Natural killer cell (primary cell): ENCODE measurements at regions not wholly inside any gene's neighbourhood (a gene's known extent, or its start where the extent isn't known, plus 50 kb on each side); places are given as distances from the start of the nearest gene placed in this dataset.

Experiments used
- ATAC-seq, 3 donors: fragments of 150-1000 bp in 2 of 3; fragments of 200-7000 bp in 1 of 3; cut with Tn5 transposase; 1 replicate in 1 of 3; 2 replicates in 2 of 3; pipeline ENCODE4 v1.10.0; 2021; ENCODE audit warnings: mild to moderate bottlenecking in 2 of 3, moderate library complexity in 2 of 3
- DNase-seq, 2 donors: peaks; one replicate each; pipeline versions ENCODE4 v3.0.0 to v3.0.0-alpha.2; 2013 to 2021; ENCODE audit warnings: mixed read lengths in 1 of 2
- H3K27ac ChIP-seq: one replicate; pipeline ENCODE4 v1.5.1; 2013; ENCODE audit warnings: mild to moderate bottlenecking, low read length
- H3K27me3 ChIP-seq: one replicate; pipeline ENCODE4 v1.6.1; 2013; ENCODE audit warnings: low read length; ENCODE audit not compliant: control insufficient read depth, insufficient read depth
- H3K36me3 ChIP-seq: one replicate; pipeline ENCODE4 v1.6.1; 2013; ENCODE audit warnings: low read length; ENCODE audit not compliant: control insufficient read depth, insufficient read depth
- H3K4me1 ChIP-seq: one replicate; pipeline ENCODE4 v1.6.1; 2013; ENCODE audit warnings: low read length; ENCODE audit not compliant: control insufficient read depth, insufficient read depth
- H3K4me3 ChIP-seq: one replicate; pipeline ENCODE4 v1.5.1; 2013; ENCODE audit warnings: low read length
- H3K9me3 ChIP-seq: one replicate; pipeline ENCODE4 v1.6.1; 2013; ENCODE audit warnings: low read length; ENCODE audit not compliant: control insufficient read depth, insufficient read depth
- H3K27ac Mint-ChIP-seq, 2 donors: one replicate each; pipeline ENCODE4 v1.8.0; 2022; ENCODE audit warnings: mild to moderate bottlenecking in 2 of 2, mixed read lengths in 2 of 2, moderate library complexity in 1 of 2
- H3K27me3 Mint-ChIP-seq, 2 donors: one replicate each; pipeline ENCODE4 v1.8.0; 2022; ENCODE audit warnings: low read depth in 2 of 2, mixed read lengths in 2 of 2
- H3K36me3 Mint-ChIP-seq: one replicate; pipeline ENCODE4 v1.8.0; 2022; ENCODE audit warnings: mixed read lengths
- H3K4me1 Mint-ChIP-seq, 2 donors: one replicate each; pipeline ENCODE4 v1.8.0; 2022; ENCODE audit warnings: mixed read lengths in 2 of 2
- H3K4me3 Mint-ChIP-seq: one replicate; pipeline ENCODE4 v1.8.0; 2022; ENCODE audit warnings: mild to moderate bottlenecking, moderate library complexity, mixed read lengths
- H3K9me3 Mint-ChIP-seq, 2 donors: one replicate each; pipeline ENCODE4 v1.8.0; 2022; ENCODE audit warnings: mixed read lengths in 2 of 2
- CTCF ChIP-seq: fragments of 200-600 bp; IDR thresholded peaks from one replicate; pipeline ENCODE4 v1.8.0; 2022; ENCODE audit warnings: antibody characterized with exemption
- WGBS: methylation state at CpG from one replicate; pipeline ENCODE4 v1.1.7; 2013; ENCODE audit warnings: missing lambda C conversion rate; ENCODE audit not compliant: insufficient coverage; 5-methylcytosine and 5-hydroxymethylcytosine counted together
- intact Hi-C: fragments of 100-400 bp; cut with micrococcal nuclease; formaldehyde crosslinking; loops from one replicate; pipeline ENCODE4 v1.14.2; 2022

GRCh38 chr9:21574261-21574660 lies 92.1 kb upstream of the IFNE start:
- Histone ChIP-seq H3K36me3 (no peaks in the 10 kb centered on the region), H3K4me1 (no peaks in the 10 kb centered on the region), H3K9me3 (no peaks in the 10 kb centered on the region), H3K27ac (no peak overlapping the region), H3K27me3 (peaks cover 28% of the 10 kb centered on the region), H3K4me3 (no peak overlapping the region)
- H3K27me3 Mint-ChIP-seq, result peaks cover 42 to 74% of the 10 kb centered on the region in 2 donors
- no peak for ATAC-seq
- H3K4me1 Mint-ChIP-seq, result peaks cover 13 to 15% of the 10 kb centered on the region in 2 donors
- DNase-seq, result no peak
- H3K9me3 Mint-ChIP-seq, result no peaks in the 10 kb centered on the region
- H3K36me3 Mint-ChIP-seq, result peaks cover 6% of the 10 kb centered on the region
- 100% methylated on average over 1 of the region's 1 CpG for WGBS
- H3K4me3 Mint-ChIP-seq, result no peak overlapping the region
- no peak overlapping the region for H3K27ac Mint-ChIP-seq
- TF ChIP-seq CTCF, result no peak
- intact Hi-C loops, result no loop called here

DNA sequence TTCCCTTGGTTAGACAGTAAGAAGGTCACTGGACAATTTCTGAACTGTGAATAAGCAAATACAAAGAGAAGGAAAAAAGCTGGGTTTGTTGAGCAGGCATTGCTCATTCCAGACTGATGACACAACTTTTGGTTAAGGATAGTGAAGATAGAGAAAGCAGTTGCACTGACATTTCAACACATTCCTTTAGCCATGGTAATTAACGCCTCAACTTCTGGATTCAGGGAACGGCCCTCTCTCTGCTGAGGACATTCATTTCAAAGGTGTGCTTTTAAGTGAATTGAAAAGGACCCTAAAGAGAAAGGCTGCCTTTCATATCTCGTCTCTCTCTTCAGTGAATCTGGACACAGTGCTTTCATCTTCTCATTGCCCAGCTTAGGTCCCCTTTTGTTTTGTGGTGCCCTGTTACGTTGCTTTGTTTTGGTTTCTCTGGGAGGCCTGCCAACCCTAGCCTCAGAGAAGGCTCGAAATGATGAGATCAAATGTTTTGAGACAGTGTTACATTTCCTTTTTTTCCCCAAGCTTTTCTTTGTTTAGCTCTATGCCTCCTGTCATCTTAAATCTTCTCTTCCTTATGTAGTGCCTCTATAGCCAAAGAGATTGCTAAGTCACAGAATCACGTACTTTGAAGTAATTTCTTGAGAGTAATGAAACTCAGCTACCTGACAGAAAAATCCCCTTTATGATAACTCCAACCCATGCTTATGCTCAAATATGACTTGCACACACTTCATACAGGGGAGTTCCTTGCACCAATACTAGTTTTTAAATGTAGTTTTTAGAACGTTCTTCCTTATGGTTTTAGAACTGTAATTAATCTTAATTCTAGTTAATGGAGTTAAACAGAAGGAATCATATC lies 94.4 kb upstream of the IFNE start:
- 70% methylated on average over 4 of the region's 7 CpGs for WGBS
- no peaks in the 10 kb centered on the region for H3K9me3 Mint-ChIP-seq

DNA sequence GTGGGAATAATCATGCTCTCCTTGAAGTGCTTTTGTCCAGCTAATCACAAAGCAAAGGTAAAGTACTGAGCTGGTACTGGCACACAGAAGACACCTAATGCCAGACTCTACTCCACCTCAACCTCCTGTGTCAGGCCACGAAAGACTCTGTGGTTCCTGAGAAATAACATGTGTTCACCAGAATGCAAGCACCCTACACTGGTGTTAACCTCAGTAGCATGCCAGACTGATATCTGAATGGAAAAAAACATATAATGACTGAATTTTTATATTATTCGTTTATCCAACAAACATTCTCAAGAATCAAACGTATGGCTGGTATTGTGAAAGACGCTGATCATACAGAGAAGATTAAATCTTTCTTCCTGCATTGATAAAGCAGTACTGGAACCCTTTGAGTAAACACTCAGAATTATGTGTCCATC lies 97.1 kb upstream of the IFNE start:
- H3K36me3 Mint-ChIP-seq, result peaks cover 6% of the 10 kb centered on the region
- peak overlapping the region; percentile 82 to 83 for H3K27ac Mint-ChIP-seq
- H3K27ac ChIP-seq, result peak overlapping the region; percentile 8
- H3K4me3 ChIP-seq, result peak overlapping the region; percentile 16
- intact Hi-C loops, result no loop called here
- H3K4me1 Mint-ChIP-seq, result peaks cover 25 to 27% of the 10 kb centered on the region in 2 donors
- H3K9me3 Mint-ChIP-seq, result no peaks in the 10 kb centered on the region
- H3K27me3 ChIP-seq, result peaks cover 18% of the 10 kb centered on the region
- no peaks in the 10 kb centered on the region for H3K4me1 ChIP-seq
- WGBS, result 21% methylated on average over 2 of the region's 4 CpGs
- no peak for TF ChIP-seq CTCF
- peak overlapping the region; percentile 95 for H3K4me3 Mint-ChIP-seq
- DNase-seq, result peak; percentile 45 to 71
- peaks cover 39 to 54% of the 10 kb centered on the region in 2 donors for H3K27me3 Mint-ChIP-seq
- no peaks in the 10 kb centered on the region for H3K36me3 ChIP-seq
- H3K9me3 ChIP-seq, result no peaks in the 10 kb centered on the region
- peak; percentile 93 to 100 (median 95) for ATAC-seq

More for the DNA sequence above, 94.4 kb upstream of the IFNE start:
- Histone ChIP-seq H3K9me3 (no peaks in the 10 kb centered on the region), H3K27ac (no peak overlapping the region), H3K27me3 (peaks cover 30% of the 10 kb centered on the region), H3K4me3 (no peak overlapping the region), H3K36me3 (no peaks in the 10 kb centered on the region), H3K4me1 (no peaks in the 10 kb centered on the region)
- TF ChIP-seq CTCF, result no peak
- DNase-seq (peak in 1 of 2 donors; percentile 70), ATAC-seq (no peak)
- peak overlapping the region; percentile 51 for H3K4me3 Mint-ChIP-seq
- H3K36me3 Mint-ChIP-seq, result peaks cover 6% of the 10 kb centered on the region
- peaks cover 46 to 67% of the 10 kb centered on the region in 2 donors for H3K27me3 Mint-ChIP-seq
- H3K4me1 Mint-ChIP-seq, result peaks cover 19 to 21% of the 10 kb centered on the region in 2 donors
- intact Hi-C loops, result no loop called here
- no peak overlapping the region for H3K27ac Mint-ChIP-seq
